ENCODE measurements at regions not wholly inside any gene's neighbourhood (a gene's known extent, or its start where the extent isn't known, plus 50 kb on each side); places are given as distances from the start of the nearest gene placed in this dataset.
"Not testable (repeated sequence)": the region's sequence is repeated elsewhere in the genome, so short reads cannot be mapped to it uniquely, and the experiment has no call there.

DNA sequence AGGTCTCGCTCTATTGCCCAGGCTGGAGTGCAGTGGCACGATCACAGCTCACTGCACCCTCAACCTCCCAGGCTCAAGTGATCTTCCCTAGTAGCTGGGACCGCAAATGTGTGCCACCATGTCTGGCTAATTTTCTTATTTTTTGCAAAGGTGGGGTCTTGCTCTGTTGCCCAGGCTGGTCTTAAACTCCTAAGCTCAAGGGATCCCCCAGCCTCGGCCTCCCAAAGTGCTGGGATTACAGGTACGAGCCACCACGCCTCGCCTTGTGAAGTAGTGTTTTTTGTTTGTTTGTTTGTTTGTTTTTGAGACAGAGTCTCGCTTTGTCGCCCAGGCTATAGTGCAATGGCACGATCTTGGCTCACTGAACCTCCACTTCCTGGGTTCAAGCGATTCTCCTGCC lies 125.5 kb downstream of the HAUS1 start:
- not testable (repeated sequence) for DNase-seq (ENCODE audit: low spot score)

DNA sequence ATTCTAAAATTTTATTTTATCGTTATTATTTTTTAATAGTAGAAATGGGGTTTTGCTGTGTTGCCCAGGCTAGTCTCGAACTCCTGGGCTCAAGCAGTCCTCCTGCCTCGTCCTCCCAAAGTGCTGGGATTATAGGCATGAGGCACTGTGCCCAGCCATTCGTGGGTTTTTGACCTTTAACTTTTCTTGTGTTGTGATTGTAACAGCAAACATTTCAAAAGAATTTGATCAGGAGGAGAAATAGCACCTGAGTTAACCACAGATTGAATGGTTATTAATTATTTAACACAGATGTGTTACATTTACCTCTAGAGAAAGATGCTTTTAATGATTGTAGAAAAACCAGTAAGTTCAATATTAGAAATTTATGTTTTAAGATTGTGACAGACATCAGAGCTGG lies 132.0 kb downstream of the HAUS1 start:
- no peak for DNase-seq (ENCODE audit: low spot score)

DNA sequence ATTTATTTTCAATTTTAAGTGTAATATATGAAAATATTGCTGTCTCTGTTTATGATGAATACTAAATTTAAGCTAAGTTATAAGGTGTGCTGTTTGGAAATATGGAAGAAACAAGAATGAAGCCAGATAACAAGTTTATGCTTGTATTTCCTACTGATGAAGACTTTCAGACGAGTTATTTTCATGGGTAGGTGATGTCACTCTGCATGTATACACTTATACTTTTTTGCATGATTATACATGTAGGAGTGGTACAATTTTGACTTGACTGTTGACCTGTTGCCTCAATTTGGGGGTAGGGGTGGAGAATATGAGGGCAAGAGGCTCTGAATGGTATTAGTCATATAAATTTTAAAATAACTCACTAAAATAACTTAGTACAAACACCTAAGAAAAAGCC lies 133.7 kb downstream of the HAUS1 start:
- no peak for DNase-seq (ENCODE audit: low spot score)

DNA sequence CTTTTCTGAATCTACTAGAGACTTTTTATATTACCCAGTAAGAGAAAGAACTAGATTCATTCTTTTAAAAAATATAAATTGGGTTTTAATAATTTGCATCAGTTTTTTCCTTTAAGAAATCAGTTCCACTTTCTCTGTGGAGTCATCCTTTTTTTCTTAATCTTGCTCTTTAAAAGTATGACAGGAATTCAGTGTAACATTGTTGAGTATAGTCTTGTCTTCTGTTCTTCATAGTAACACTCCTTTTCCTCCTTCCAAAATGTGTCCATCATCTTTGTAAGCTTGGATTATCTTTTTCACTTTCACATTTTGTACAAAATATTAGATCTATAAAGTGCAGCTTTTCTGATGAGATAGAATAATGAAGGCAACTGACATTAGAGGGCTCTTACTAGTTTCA lies 135.4 kb downstream of the HAUS1 start:
- DNase-seq (ENCODE audit: low spot score), result no peak

DNA sequence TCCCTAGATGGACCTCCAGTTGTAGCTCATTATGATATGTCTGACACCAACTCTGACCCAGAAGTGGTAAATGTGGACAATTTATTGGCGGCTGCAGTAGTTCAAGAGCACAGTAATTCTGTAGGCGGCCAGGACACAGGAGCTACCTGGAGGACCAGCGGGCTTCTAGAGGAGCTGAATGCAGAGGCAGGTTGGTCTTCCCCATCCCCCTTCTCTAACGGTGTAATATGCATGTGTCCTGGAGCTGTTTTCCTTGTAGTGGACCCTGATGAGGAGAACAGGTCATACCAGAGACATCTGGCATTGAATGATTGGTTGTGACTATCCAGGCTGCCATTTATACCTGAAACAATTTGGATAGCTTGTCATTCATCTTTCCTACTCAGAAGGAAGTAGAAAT lies 135.8 kb downstream of the HAUS1 start:
- DNase-seq (ENCODE audit: low spot score), result no peak

DNA sequence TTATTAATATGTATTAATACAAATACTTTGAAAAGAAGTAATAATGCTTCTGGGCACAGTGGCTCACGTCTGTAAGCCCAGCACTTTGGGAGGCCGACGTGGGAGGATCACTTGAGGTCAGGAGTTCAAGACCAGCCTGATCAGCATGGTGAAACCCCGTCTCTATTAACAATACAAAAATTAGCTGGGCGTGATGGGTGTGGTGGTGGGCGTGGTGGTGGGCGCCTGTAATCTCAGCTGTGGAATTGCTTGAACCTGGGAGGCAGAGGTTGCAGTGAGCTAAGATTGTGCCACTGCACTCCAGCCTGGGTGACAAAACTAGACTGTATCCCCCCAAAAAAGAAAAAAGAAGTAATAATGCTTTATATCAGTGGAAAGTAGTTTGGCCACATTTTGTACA lies 137.2 kb downstream of the HAUS1 start:
- not testable (repeated sequence) for DNase-seq (ENCODE audit: low spot score)

DNA sequence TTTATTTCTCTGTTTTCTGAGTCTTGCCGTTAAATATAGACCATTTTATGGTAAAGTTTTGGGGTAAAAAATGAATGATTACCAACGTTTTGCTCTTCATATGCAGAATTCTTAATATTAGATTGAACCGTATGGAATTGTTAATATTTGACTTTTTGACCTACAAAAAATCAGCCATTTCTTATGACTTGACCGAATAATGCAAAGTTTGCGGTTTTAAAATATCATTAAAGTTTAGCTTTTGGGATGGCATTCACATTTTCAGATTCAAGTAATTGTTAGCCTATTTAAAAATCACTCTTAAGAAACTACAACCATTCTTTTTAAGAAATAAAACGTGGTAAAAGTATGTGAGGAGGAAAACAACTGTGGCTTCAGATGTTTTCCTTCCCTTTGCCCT lies 138.0 kb downstream of the HAUS1 start:
- DNase-seq (ENCODE audit: low spot score), result no peak

DNA sequence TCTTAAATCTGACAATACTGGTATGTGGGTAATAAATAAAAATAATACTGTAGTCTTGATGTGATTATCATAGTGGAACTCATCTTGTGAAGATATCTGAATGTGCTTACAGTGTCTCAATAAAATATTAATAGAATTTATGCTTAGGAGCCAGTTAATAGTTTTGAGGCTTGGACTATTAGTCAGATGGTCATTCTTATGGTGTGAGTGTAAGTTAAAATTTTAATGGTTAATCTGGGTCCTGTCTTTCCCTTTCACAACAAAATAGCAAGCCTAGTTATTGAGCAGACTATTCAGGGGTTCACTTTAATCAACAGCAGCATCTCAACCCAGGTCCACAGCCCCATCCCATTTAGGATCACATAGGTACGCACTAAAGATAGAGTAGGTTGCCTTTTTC lies 138.9 kb downstream of the HAUS1 start:
- no peak for DNase-seq (ENCODE audit: low spot score)

DNA sequence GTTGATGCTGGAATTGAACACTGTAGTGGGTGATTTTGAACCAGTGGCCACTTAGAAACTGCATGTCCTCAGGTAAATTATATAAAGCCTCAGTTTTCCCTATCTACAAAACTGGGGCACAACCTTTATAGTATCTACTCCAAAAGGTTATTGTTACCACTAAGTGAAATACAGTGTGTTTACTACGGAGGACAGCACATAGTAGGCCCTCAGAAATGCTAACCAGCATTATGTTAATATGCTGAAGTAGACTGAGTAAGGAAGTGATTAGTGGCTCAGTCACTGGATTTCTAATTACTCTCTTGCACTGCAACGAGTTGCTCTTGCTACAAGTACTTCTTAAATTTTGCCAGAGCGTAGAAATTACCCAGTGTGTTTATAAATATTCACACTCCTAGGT lies 139.5 kb downstream of the HAUS1 start:
- DNase-seq (ENCODE audit: low spot score), result no peak

DNA sequence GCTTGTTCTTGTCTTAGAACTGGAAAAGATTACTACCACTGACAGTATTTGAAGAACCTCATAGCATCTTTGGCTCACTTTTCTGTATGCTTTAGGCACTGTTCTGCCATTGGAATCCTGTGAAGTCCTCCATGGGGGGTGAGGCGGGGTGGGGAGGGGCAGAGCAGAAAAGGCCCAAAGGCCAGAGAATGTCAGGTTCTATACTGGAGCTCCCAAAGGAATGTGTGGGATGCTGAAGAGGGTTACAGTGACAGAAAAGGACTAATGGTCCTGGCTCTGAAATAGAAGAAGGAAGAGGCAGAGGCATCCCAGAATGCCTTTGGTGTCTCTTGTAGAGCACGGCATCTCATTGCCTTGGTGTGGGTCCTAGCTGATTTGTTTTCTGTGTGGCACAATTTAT lies 141.9 kb downstream of the HAUS1 start:
- no peak for DNase-seq (ENCODE audit: low spot score)

DNA sequence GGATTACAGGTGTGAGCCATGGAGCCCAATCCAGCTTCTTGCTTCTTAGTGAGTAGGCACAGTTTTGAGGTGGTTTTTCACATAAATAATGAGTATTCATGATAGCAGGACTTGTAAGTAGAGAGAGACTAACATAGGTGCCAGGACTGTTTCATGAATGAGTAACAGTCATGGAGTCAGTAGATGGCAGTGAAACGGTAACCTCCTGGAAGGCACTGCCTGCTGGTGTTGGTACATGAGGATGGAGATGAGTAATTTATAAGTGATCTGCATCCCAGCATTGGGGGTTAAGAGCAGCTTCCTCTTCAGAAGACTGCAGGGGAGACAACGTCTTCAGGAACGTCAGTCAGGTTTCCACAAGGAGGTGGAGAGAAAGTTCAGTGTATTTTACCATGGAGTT lies 143.8 kb downstream of the HAUS1 start:
- DNase-seq (ENCODE audit: low spot score), result no peak

DNA sequence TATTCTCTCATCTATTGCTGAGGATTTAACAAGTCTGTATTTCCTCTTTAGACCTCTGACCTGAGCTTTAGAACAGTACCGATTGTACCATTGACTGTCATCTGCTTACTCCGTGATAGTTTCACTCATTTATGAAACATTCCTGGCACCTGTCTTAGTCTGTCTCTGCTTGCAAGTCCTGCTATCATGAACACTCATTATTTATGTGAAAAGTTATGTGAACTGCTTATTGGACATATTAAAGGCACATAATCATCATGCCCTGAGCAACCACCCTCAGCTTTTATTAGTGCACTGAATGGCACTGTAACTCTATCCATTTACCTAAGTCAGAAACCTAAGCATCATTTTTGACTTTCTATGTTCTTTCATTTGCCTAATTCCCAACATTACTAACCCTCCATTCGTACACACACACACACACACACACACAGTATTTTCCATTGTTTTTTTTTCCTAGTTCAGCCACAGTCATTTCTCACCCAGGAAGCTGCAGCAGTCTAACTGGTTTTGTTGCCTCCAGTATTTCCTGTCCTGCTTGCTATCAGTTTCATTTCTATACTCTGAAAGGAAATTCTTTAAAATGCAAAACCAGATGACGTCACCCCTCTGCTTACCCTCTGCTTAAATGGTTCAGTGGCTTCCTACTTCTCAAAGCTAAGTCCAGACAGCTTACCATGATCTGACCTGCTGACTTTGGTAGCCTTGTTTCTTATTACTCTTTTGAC lies 146.1 kb downstream of the HAUS1 start:
- DNase-seq (ENCODE audit: low spot score), result no peak

DNA sequence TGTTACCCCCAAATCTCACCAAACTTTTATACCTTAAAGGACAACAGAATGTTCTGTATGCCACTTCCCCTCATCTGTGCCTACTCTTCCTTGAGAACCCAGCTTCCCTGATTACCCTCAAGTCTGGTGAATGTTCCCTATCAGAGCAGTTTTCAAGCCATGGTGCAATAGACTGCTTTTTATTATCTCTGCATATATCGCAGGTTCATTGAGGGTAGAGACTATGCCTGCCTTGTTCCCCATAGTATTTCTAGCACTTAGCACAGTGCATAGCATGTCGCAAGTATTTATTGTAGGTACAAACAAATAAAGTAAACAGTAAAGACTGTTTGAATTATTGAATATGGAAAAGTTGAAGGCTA lies 146.6 kb downstream of the HAUS1 start:
- no peak for DNase-seq (ENCODE audit: low spot score)

DNA sequence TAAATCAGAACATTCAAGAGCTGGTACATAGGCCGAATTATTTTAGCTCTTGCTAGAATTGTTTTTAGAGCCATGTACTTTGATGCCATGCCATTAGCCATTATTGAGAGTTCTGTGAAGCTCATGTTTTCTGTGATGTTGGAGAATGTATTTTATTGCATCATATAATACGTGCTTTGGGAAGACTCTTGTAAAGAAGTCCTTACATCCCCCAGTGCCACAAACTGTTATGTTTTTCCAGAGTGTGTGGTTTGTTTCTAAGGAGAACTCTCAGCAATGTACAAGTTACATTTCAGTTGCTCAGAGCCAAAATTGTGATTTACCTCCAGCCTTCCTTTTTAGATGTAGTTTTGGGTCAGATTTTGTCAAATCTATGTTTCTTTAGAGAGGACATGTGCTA lies 148.6 kb downstream of the HAUS1 start:
- no peak for DNase-seq (ENCODE audit: low spot score)

DNA sequence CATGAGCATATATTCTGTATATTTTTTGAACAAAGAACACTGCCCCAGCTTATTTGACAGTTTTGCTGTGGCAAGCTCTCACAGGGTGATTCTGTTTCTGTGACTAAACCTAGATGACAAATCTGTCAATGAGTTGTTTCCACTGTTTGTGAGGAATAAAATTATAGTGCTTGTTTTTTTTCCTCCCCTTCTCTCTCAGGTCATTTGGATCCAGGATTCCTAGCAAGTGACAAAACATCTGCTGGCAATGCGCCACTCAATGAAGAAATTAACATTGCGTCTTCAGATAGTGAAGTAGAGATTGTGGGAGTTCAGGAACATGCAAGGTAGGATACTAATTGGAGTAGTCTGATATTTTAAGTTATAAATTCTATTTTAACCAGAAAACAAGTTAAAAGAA lies 149.3 kb downstream of the HAUS1 start:
- no peak for DNase-seq (ENCODE audit: low spot score)

DNA sequence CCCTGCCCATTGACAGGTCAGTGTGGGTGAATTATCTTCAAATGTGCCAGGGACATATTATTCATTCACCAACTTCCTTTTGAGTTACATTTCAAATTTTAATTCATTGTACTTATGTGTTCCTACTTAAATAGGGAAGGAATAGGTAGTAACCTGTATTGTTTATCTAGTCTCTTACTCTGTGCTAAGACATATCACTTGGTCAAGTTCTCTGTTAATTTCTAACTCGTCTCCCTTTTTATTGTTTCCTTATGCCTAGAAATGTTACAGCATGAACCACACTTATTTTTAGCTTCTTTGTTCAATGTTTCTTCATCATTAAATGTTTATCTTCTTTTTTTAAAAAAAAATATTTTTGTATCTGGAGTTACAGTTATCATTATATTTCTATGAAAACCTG lies 151.9 kb downstream of the HAUS1 start:
- no peak for DNase-seq (ENCODE audit: low spot score)

DNA sequence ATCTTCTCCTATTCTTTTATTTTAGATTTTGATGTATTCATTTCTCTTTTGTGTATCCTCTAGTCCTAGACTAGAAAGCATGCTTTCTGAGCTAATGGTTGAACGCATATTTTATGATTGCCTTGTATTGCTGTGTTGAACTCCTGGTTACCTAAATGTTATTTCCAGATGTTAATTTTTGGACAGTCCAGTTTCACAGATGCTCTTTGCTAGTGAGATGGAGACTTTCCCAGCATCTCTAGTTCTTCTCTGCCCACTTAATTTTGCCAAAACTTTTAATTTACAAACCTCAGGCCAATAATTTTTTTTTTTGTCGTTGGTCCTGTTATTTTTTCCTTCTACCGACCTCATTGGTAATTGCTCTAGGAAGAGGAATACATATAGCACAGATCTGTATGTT lies 153.2 kb downstream of the HAUS1 start:
- no peak for DNase-seq (ENCODE audit: low spot score)

DNA sequence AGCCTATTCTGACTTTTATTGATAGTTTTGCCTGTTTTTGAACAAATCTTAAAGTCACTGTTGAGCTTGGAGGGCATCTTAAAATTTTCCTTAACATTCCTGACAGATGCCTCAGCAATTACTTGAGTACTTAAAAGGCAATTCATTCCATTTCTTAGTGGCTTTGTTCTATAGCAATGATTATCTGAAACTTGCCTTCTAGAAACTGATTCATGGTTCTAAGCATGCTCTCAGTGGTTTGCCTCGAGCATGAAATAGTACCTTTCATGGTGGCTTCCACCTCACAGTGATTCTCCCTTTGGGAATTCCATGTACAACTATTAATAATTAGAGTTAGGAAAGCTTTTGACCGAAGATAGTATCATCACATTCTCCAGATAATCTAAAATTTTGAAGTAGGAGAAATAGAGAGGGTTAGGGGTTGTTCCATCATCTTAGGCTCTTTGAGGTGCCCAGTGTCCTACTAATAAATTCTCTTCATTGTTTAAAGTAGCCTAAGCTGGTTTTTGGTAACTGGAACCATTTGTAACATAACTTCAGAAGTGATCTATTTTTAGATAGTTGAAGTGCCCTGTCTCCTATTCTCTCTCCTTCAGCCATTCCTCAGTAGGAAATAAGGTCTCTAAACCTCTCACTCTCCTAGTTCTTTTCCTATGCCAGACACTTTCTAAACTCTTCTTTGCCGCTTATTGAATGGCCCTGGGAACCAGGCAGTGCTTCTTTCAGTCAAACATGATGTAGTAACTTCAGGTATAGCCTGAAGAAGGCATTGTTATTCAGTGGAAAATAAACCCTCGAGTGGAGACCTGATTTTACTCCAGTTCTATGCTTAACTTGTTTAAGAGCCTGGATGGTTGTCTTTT lies 156.1 kb downstream of the HAUS1 start:
- DNase-seq (ENCODE audit: low spot score), result no peak

DNA sequence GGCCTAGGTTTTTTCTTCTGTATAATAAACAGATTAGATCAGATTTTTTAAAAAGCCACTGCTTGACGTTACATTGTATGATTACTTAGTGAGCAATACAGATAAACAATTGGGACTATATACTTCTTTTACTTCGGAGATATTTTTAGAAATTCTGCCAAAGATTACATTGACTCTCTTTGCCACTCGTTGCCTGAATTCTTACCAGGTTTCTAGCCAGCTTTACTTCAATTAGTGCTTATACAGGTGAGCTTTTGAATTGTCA lies 156.6 kb downstream of the HAUS1 start:
- no peak for DNase-seq (ENCODE audit: low spot score)

DNA sequence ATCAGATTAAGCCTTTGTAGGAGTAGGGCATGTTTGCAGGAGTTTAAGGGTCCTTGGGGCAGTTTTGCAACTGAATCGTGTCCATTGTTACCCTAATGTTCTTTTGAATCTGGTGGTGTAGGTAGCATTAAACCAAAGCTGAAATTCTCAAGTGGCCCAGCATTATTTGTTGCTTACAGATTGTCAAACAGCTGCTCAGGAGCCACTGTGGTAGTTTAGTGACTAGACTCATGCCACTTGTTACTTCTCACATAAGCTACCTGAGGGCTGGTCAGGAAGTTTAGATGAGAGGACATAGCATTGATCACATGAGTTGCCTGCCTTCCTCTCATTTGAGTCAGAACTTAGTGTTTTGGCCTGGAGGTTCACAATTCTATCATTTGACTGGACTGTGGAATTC lies 157.6 kb downstream of the HAUS1 start:
- DNase-seq (ENCODE audit: low spot score), result no peak

DNA sequence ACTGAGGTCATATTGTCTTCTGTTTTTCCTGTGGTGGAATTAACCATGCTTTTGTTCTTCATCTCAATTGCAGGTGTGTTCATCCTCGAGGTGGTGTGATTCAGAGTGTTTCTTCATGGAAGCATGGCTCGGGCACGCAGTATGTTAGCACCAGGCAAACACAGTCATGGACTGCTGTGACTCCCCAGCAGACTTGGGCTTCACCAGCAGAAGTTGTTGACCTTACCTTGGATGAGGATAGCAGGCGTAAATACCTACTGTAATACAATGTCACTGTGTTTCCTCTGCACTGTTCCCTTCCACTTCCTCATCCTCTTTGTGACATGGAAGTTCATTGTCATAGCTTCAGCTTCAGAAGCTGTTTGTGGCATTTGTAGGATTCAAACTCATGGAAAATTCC lies 158.7 kb downstream of the HAUS1 start:
- DNase-seq (ENCODE audit: low spot score), result no peak

DNA sequence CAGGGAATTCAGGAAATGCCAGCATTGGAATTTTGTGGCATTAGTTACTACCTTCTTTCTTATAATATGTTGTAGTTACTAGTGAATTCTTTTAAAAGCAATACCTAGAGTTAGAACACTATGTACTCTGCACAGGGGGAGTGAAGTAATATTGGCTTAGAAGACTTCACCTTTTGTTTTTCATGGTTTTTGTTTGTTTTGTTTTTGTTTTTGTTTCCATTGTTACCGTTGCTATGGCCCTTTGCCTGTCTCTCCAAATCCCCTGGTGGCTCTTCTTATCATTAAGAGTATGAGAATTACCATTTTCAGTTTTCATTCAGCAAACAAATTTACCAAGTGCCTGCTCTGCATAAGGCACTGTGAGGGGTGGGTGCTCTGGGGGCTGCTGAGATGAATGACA lies 160.1 kb downstream of the HAUS1 start:
- no peak for DNase-seq (ENCODE audit: low spot score)

DNA sequence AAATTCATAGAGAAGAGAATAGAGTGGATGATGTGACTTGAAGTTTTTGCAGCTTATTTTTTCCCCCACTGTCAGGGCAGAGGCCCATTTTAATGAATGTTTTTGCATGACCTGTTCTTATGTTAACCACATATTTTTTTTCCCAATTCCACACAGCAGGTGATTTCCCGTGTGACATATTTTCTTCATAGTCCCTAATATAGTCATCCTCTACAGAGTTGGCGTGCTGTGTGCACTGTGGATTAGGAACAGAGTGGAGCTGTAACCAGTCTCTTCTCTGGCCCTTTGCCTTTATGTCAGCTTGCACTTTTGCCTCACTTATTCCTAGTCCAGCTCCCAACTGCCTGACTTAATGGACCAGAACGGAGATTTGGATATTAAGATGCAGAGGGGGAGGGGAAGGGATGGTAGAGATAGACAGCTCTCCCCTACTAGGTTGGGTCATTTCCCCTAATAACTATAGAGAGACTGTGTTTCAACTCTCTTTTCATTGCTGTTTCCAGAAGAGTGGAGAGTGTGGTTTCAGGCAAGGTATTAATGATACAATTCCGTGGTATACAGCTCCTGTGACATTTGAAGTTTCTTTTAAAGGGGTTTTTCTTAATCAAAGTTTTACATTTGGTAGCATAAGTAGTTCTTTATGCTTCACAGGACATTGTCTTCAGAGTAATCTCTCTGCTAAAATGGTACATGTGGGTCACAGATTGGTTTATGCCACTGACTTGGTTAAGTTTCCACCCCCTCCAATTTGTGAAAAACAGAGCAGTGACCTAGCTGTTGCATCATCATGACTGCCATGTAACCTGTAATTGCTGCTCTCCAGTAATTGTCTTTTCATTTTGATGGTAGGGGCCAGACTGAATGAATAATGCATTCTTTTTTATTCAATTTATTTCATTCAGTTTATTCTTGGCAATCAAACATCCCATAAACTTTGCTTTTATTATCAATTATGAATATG lies 161.3 kb downstream of the HAUS1 start:
- DNase-seq (ENCODE audit: low spot score), result no peak

All from D341Med (cell line).